ENCODE measurements at regions not wholly inside any gene's neighbourhood (a gene's known extent, or its start where the extent isn't known, plus 50 kb on each side); places are given as distances from the start of the nearest gene placed in this dataset.

GRCh38 chr7:115694424-115694823 lies 336.1 kb downstream of the TFEC start:
- TF ChIP-seq MXI1 (conservative IDR thresholded peaks at IDR 0.05; ENCODE audit: poor library complexity, severe bottlenecking) = no peak
- no peak for TF ChIP-seq REST (IDR thresholded peaks at IDR 0.05; ENCODE audit: borderline replicate concordance)

Data from neural cell (in vitro differentiated cells).